ENCODE measurements at regions not wholly inside any gene's neighbourhood (a gene's known extent, or its start where the extent isn't known, plus 50 kb on each side); places are given as distances from the start of the nearest gene placed in this dataset.

DNA sequence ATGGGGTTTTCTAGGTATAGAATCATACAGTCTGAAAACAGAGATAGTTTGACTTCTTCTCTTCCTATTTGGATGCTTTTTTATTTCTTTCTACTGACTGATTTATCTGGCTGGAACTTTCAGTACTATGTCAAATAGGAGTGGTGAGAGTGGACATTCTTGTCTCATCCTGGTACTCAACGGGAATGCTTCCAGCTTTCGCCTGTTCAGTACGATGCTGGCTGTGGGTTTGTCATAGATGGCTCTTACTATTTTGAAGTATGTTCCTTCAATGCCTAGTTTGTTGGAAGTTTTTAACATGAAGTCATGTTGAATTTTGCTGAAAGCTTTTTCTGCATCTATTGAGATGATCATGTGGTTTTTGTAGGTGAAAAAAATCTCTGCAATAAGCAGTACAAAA lies 730.4 kb downstream of the PLCL1 start:
- Histone ChIP-seq H3K9me3 (ENCODE audit: insufficient read depth, low read depth, low read length) (no peaks in the 10 kb centered on the region), H3K27ac (ENCODE audit: low read depth, low read length) (no peak overlapping the region), H3K9ac (ENCODE audit: low read length) (no peak overlapping the region), H3K79me2 (ENCODE audit: insufficient read depth, low read length) (no peaks in the 10 kb centered on the region), H4K20me1 (ENCODE audit: insufficient read depth, low read length) (no peaks in the 10 kb centered on the region), H2AFZ (ENCODE audit: low read depth, low read length) (no peak overlapping the region), H3K4me1 (ENCODE audit: insufficient read depth, low read length) (no peaks in the 10 kb centered on the region), H3K27me3 (ENCODE audit: insufficient read depth, low read length) (no peaks in the 10 kb centered on the region), H3K36me3 (ENCODE audit: insufficient read depth, low read length) (no peaks in the 10 kb centered on the region), H3K4me2 (ENCODE audit: low read length) (no peak overlapping the region), H3K4me3 (ENCODE audit: insufficient read depth, low read depth, low read length) (no peak overlapping the region)
- Mint-ChIP-seq H3K27ac (ENCODE audit: unreplicated experiment) (no peak overlapping the region), H3K9me3 (ENCODE audit: unreplicated experiment) (peaks cover 5% of the 10 kb centered on the region), H3K4me3 (ENCODE audit: unreplicated experiment) (no peak overlapping the region), H3K36me3 (ENCODE audit: low read depth, unreplicated experiment) (no peaks in the 10 kb centered on the region), H3K4me1 (ENCODE audit: low read depth, unreplicated experiment) (no peaks in the 10 kb centered on the region), H3K27me3 (ENCODE audit: low read depth, unreplicated experiment) (no peaks in the 10 kb centered on the region)
- no peak for DNase-seq (ENCODE audit: low read depth)
- FAIRE-seq = no peak
- no peak for TF ChIP-seq EZH2 (IDR thresholded peaks at IDR 0.05; ENCODE audit: insufficient read depth, low read length)
- TF ChIP-seq, protein P1, sequence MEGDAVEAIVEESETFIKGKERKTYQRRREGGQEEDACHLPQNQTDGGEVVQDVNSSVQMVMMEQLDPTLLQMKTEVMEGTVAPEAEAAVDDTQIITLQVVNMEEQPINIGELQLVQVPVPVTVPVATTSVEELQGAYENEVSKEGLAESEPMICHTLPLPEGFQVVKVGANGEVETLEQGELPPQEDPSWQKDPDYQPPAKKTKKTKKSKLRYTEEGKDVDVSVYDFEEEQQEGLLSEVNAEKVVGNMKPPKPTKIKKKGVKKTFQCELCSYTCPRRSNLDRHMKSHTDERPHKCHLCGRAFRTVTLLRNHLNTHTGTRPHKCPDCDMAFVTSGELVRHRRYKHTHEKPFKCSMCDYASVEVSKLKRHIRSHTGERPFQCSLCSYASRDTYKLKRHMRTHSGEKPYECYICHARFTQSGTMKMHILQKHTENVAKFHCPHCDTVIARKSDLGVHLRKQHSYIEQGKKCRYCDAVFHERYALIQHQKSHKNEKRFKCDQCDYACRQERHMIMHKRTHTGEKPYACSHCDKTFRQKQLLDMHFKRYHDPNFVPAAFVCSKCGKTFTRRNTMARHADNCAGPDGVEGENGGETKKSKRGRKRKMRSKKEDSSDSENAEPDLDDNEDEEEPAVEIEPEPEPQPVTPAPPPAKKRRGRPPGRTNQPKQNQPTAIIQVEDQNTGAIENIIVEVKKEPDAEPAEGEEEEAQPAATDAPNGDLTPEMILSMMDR (IDR thresholded peaks at IDR 0.05; ENCODE audit: insufficient read depth, low read depth, low read length) = no peak

DNA sequence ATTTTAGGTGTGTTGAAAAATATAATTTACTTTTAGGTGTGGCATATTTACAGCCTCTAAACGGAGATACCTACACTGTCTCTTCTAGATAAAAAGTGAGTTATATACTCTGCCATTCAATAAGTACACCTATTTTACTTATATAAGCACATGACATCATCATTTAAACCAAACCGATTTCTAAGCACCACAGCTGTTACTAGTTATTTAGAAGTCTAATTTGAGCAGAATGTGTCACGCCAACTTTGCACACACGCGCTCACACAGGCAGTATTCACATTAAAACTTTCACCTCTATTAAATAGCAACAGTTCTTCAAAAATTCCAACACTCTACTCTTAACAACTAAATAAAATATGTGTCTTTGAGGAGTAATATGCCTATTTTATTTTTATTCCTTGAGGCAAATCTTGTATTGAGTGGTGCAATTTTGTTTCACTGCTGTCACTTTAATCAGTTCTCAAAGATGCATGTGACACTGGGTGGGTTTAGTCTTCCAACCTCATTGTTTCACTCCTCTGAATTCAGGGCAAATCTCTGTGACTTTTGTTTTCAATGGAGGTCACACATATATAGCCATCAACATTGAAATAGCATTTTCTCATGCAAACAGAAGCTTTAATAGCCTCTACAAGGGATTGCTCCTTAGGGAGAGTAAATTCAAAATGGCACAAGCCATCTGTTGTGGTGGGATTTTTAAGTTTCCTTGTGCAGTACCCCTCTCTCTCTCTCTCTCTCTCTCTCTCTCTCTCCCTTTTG lies 721.0 kb downstream of the PLCL1 start:
- DNase-seq (ENCODE audit: low read depth) (no peak), FAIRE-seq (no peak)
- H3K36me3 ChIP-seq (ENCODE audit: insufficient read depth, low read length) = no peaks in the 10 kb centered on the region
- H3K4me1 ChIP-seq (ENCODE audit: insufficient read depth, low read length) = no peaks in the 10 kb centered on the region
- H3K4me1 Mint-ChIP-seq (ENCODE audit: low read depth, unreplicated experiment) = peaks cover 5% of the 10 kb centered on the region
- H3K9me3 ChIP-seq (ENCODE audit: insufficient read depth, low read depth, low read length) = no peaks in the 10 kb centered on the region
- H3K4me3 Mint-ChIP-seq (ENCODE audit: unreplicated experiment) = no peak overlapping the region
- no peaks in the 10 kb centered on the region for H3K79me2 ChIP-seq (ENCODE audit: insufficient read depth, low read length)
- H3K27me3 ChIP-seq (ENCODE audit: insufficient read depth, low read length) = no peaks in the 10 kb centered on the region
- H2AFZ ChIP-seq (ENCODE audit: low read depth, low read length) = no peak overlapping the region
- H3K27ac ChIP-seq (ENCODE audit: low read depth, low read length) = no peak overlapping the region
- H3K9me3 Mint-ChIP-seq (ENCODE audit: unreplicated experiment) = peaks cover 6% of the 10 kb centered on the region
- no peaks in the 10 kb centered on the region for H3K36me3 Mint-ChIP-seq (ENCODE audit: low read depth, unreplicated experiment)
- no peak overlapping the region for H3K4me2 ChIP-seq (ENCODE audit: low read length)
- H3K9ac ChIP-seq (ENCODE audit: low read length) = no peak overlapping the region
- no peaks in the 10 kb centered on the region for H3K27me3 Mint-ChIP-seq (ENCODE audit: low read depth, unreplicated experiment)
- TF ChIP-seq, protein P1 (IDR thresholded peaks at IDR 0.05; ENCODE audit: insufficient read depth, low read depth, low read length) = no peak
- TF ChIP-seq EZH2 (IDR thresholded peaks at IDR 0.05; ENCODE audit: insufficient read depth, low read length) = no peak
- H4K20me1 ChIP-seq (ENCODE audit: insufficient read depth, low read length) = no peaks in the 10 kb centered on the region
- no peak overlapping the region for H3K4me3 ChIP-seq (ENCODE audit: insufficient read depth, low read depth, low read length)
- H3K27ac Mint-ChIP-seq (ENCODE audit: unreplicated experiment) = no peak overlapping the region

DNA sequence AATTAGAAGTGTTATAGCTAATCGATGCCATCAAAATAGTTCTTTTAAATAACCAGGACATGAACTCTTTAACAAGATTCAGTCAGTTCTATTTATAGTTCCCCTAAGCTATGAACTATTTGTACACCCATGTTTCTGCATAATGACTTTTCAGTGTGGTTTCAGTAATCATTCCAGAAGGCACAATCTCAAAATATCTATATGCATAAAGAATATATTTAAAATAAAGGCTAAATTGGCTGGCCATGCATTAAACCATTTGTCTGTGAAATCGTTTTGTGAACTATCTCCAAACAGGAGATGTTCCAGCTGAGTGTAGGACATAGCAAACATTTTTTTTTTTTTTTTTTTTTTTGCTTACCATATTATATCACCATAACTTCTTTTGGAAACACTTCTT lies 719.3 kb downstream of the PLCL1 start:
- H3K79me2 ChIP-seq (ENCODE audit: insufficient read depth, low read length) = no peaks in the 10 kb centered on the region
- H3K4me3 ChIP-seq (ENCODE audit: insufficient read depth, low read depth, low read length) = no peak overlapping the region
- H3K9me3 Mint-ChIP-seq (ENCODE audit: unreplicated experiment) = peaks cover 2% of the 10 kb centered on the region
- FAIRE-seq (no peak), DNase-seq (ENCODE audit: low read depth) (no peak)
- H3K27ac Mint-ChIP-seq (ENCODE audit: unreplicated experiment) = no peak overlapping the region
- no peaks in the 10 kb centered on the region for H3K36me3 Mint-ChIP-seq (ENCODE audit: low read depth, unreplicated experiment)
- peaks cover 5% of the 10 kb centered on the region for H3K4me1 Mint-ChIP-seq (ENCODE audit: low read depth, unreplicated experiment)
- H4K20me1 ChIP-seq (ENCODE audit: insufficient read depth, low read length) = no peaks in the 10 kb centered on the region
- no peak overlapping the region for H3K9ac ChIP-seq (ENCODE audit: low read length)
- H3K4me1 ChIP-seq (ENCODE audit: insufficient read depth, low read length) = no peaks in the 10 kb centered on the region
- H3K9me3 ChIP-seq (ENCODE audit: insufficient read depth, low read depth, low read length) = no peaks in the 10 kb centered on the region
- no peak overlapping the region for H3K4me3 Mint-ChIP-seq (ENCODE audit: unreplicated experiment)
- H2AFZ ChIP-seq (ENCODE audit: low read depth, low read length) = no peak overlapping the region
- no peaks in the 10 kb centered on the region for H3K27me3 ChIP-seq (ENCODE audit: insufficient read depth, low read length)
- TF ChIP-seq, protein P1 (IDR thresholded peaks at IDR 0.05; ENCODE audit: insufficient read depth, low read depth, low read length) = no peak
- TF ChIP-seq EZH2 (IDR thresholded peaks at IDR 0.05; ENCODE audit: insufficient read depth, low read length) = no peak
- no peak overlapping the region for H3K27ac ChIP-seq (ENCODE audit: low read depth, low read length)
- no peaks in the 10 kb centered on the region for H3K27me3 Mint-ChIP-seq (ENCODE audit: low read depth, unreplicated experiment)
- H3K36me3 ChIP-seq (ENCODE audit: insufficient read depth, low read length) = no peaks in the 10 kb centered on the region
- H3K4me2 ChIP-seq (ENCODE audit: low read length) = no peak overlapping the region
